HL-60 (cell line): ENCODE measurements at regions not wholly inside any gene's neighbourhood (a gene's known extent, or its start where the extent isn't known, plus 50 kb on each side); places are given as distances from the start of the nearest gene placed in this dataset.

Experiments used
- CTCF ChIP-seq: IDR thresholded peaks from one replicate; pipeline ENCODE4 v1.5.1; 2011; ENCODE audit warnings: low read length, control low read depth, inconsistent platforms; ENCODE audit not compliant: insufficient read depth
- GABPA ChIP-seq: IDR thresholded peaks from 2 replicates; pipeline ENCODE4 v1.6.1; 2012; ENCODE audit warnings: low read depth
- SPI1 ChIP-seq: IDR thresholded peaks from 2 replicates; pipeline ENCODE4 v1.6.1; 2012; ENCODE audit warnings: low read depth, mild to moderate bottlenecking, borderline replicate concordance

DNA sequence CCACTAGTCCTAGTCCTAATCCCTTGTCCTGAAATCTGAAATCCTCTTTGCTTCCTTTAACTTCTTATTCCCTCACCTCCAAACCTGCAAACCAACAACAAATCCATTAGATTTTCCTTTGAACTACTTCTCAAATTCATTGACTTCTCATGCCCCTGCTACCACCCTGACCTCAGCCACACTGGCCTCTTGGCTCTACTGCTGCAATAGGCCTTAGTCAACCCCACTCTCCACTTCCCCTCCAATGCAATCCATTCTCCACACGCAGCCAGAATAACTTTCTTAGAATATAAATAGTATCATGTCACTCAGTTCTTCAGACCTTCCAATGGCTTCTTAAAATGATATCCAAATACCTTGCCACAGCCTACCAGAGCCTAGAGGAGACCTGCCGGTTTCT is 131.1 kb upstream of the GADL1 start:
- no peak for TF ChIP-seq GABPA
- TF ChIP-seq CTCF = no peak
- no peak for TF ChIP-seq SPI1
